ENCODE measurements at regions not wholly inside any gene's neighbourhood (a gene's known extent, or its start where the extent isn't known, plus 50 kb on each side); places are given as distances from the start of the nearest gene placed in this dataset.
"Not testable (repeated sequence)": the region's sequence is repeated elsewhere in the genome, so short reads cannot be mapped to it uniquely, and the experiment has no call there.

DNA sequence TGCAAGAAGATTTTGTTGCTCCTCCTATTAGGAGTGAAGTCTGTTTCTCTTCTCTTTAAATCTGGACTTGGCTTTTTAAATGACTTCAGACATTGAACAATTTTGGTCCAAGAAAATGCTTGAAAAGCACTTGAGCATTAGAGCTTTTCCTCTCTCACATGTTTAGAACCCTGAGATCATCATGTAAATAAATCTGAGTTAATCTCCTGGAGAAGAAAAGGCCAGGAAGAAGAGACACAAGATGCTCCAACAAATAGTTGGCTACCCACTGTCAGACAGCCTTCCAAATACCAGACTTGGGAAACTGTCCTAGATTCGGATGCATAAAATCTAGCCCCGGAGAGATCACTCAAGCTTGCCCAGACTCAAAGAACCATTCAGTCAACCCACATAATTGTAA lies 1353.1 kb upstream of the ADGRL4 start:
- H3K27me3 Mint-ChIP-seq (ENCODE audit: insufficient read depth): no peaks in the 10 kb centered on the region
- no peak overlapping the region for H3K4me3 Mint-ChIP-seq
- peaks cover 12% of the 10 kb centered on the region for H3K9me3 Mint-ChIP-seq
- H3K36me3 Mint-ChIP-seq (ENCODE audit: low read depth): no peaks in the 10 kb centered on the region
- DNase-seq (ENCODE audit: low spot score): no peak
- intact Hi-C loops (cut with micrococcal nuclease): no loop called here
- H3K4me1 Mint-ChIP-seq (ENCODE audit: low read depth): no peaks in the 10 kb centered on the region
- no peak overlapping the region for H3K27ac Mint-ChIP-seq

DNA sequence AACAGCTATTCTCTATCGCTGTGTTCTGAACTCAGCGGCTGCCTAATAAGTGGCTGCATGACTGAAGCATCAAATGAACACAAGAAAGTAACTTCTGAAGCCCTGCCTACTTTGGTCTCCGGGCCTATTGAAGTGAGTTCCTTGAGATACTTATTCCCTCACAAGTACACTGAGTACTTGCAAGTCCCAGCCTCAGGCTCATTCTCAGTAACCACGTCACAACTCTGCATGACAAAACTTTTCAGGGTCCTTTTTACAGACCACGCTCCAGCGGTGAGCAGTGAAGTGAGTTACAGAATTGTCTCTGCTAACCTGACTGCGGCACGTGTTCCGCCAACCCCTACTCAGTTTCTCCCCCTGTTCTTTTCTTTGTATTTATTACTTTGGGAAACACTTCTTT lies 1342.7 kb upstream of the ADGRL4 start:
- Mint-ChIP-seq H3K9me3 (peaks cover 8% of the 10 kb centered on the region), H3K4me3 (no peak overlapping the region), H3K4me1 (ENCODE audit: low read depth) (no peaks in the 10 kb centered on the region), H3K27ac (no peak overlapping the region), H3K36me3 (ENCODE audit: low read depth) (no peaks in the 10 kb centered on the region), H3K27me3 (ENCODE audit: insufficient read depth) (no peaks in the 10 kb centered on the region)
- DNase-seq (ENCODE audit: low spot score): no peak
- intact Hi-C loops (cut with micrococcal nuclease): no loop called here

DNA sequence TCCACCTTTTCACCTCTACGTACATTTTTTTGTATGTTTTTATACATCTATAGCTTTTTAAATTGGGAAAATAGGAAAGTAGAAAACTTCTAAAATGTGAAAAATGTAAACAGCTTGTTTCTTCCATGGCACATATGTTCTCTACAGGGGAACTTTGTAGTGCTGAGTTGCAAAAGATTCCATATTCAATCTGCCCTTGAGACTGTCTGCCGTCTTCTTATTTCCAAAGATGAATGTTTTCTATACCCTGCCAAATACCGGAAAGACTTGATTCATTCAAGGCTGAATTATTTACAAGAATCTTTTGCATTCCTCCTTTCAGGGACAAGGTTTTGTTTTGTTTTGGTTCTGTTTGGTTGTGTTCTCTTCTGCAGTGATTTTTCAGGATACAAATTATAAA lies 1334.5 kb upstream of the ADGRL4 start:
- intact Hi-C loops (cut with micrococcal nuclease): no loop called here
- Mint-ChIP-seq H3K36me3 (ENCODE audit: low read depth) (no peaks in the 10 kb centered on the region), H3K27ac (no peak overlapping the region), H3K9me3 (peaks cover 17% of the 10 kb centered on the region), H3K4me3 (no peak overlapping the region), H3K27me3 (ENCODE audit: insufficient read depth) (no peaks in the 10 kb centered on the region), H3K4me1 (ENCODE audit: low read depth) (no peaks in the 10 kb centered on the region)
- no peak for DNase-seq (ENCODE audit: low spot score)

DNA sequence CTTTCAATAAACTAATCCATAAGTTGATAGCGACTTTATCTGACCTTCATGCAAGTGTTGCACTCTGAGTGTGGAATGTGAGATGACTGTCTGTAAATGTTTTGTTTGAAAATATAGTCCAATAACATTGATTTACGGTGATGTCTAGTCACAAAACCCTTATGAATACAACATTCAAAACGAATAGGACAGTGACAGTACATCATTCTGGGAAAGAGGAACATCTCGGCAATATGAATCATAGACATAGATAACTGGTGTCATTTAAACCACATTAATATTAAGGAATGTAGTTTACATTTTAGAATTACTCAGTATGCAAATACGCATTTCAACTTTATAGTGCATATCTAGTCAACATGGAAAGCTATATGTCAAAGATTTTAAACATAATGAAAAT lies 1311.6 kb upstream of the ADGRL4 start:
- DNase-seq (ENCODE audit: low spot score): no peak
- Mint-ChIP-seq H3K9me3 (peaks cover 4% of the 10 kb centered on the region), H3K27ac (no peak overlapping the region)

DNA sequence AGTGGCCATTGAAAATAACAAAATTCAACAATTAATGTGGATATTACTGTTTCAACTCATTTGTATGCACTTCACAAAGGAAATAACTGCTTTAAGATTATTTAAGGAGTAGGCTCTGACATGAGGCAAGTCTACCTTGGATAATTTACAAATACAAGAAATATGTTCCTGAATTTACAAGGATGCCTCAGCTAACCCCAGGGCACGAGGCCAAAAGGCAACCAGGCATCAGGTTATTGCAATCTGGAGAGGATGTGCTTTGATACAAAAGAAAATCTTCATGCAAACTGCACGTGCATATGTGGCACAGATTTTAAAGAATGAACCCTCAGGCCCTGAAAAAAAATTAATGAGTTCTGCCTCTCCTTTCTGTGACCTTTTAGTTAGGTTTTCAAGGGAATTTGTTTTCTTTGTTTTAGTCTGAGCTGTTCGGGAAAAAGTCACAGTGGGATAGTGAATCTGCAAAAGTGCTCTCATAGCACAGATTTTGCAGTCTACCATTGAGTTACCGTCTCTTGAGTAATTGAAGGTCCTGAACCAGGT lies 1304.2 kb upstream of the ADGRL4 start:
- Mint-ChIP-seq H3K4me3 (no peak overlapping the region), H3K27me3 (ENCODE audit: insufficient read depth) (no peaks in the 10 kb centered on the region), H3K4me1 (ENCODE audit: low read depth) (no peaks in the 10 kb centered on the region), H3K27ac (no peak overlapping the region), H3K36me3 (ENCODE audit: low read depth) (no peaks in the 10 kb centered on the region), H3K9me3 (peaks cover 8% of the 10 kb centered on the region)
- intact Hi-C loops (cut with micrococcal nuclease): no loop called here
- DNase-seq (ENCODE audit: low spot score): no peak

More for the DNA sequence above, 1311.6 kb upstream of the ADGRL4 start:
- Mint-ChIP-seq H3K36me3 (ENCODE audit: low read depth) (no peaks in the 10 kb centered on the region), H3K4me1 (ENCODE audit: low read depth) (no peaks in the 10 kb centered on the region), H3K27me3 (ENCODE audit: insufficient read depth) (no peaks in the 10 kb centered on the region), H3K4me3 (no peak overlapping the region)
- intact Hi-C loops (cut with micrococcal nuclease): no loop called here

DNA sequence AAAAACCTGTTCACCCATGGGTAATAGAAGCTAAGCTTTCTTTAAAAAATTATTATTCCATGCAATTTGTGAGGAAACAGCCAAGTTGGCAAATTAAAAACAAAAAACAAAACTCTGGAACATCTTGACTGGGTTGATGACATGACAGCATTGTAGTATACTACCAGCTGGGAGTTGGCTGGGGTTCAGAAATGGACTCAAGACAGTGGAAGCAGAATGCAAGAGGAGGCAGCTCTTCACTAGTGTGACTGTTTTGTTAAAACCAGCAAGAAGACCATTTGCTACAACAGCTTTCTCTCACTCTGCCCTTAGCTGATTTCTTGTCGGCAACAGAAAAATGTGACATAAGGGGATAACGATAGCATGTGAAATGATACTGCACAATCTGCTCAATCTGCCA lies 1298.9 kb upstream of the ADGRL4 start:
- Mint-ChIP-seq H3K4me3 (no peak overlapping the region), H3K36me3 (ENCODE audit: low read depth) (no peaks in the 10 kb centered on the region), H3K27ac (no peak overlapping the region), H3K27me3 (ENCODE audit: insufficient read depth) (no peaks in the 10 kb centered on the region), H3K4me1 (ENCODE audit: low read depth) (no peaks in the 10 kb centered on the region), H3K9me3 (peaks cover 10% of the 10 kb centered on the region)
- intact Hi-C loops (cut with micrococcal nuclease): no loop called here
- DNase-seq (ENCODE audit: low spot score): no peak

DNA sequence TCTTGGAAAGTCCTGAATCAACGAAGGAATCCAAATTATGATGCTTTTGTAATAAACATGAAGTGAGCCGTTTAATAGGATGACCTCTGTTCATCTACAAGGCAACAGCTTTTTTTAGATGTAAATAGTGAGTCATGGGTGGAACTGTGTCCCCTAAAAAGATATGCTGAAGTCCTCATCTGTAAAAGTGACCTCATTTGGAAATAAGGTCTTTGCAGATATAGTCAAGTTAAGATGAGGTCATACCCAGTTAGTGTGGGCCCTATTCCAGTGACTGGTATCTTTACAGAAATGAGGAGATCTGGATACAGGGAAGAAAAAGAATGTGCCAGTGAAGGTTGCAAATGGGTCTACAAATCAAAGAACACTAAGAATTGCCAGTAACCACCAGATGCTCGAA lies 1287.3 kb upstream of the ADGRL4 start:
- H3K9me3 Mint-ChIP-seq: peaks cover 3% of the 10 kb centered on the region
- intact Hi-C loops (cut with micrococcal nuclease): no loop called here
- H3K4me1 Mint-ChIP-seq (ENCODE audit: low read depth): no peaks in the 10 kb centered on the region
- H3K4me3 Mint-ChIP-seq: no peak overlapping the region
- H3K27ac Mint-ChIP-seq: no peak overlapping the region
- DNase-seq (ENCODE audit: low spot score): no peak
- H3K27me3 Mint-ChIP-seq (ENCODE audit: insufficient read depth): no peaks in the 10 kb centered on the region
- no peaks in the 10 kb centered on the region for H3K36me3 Mint-ChIP-seq (ENCODE audit: low read depth)

DNA sequence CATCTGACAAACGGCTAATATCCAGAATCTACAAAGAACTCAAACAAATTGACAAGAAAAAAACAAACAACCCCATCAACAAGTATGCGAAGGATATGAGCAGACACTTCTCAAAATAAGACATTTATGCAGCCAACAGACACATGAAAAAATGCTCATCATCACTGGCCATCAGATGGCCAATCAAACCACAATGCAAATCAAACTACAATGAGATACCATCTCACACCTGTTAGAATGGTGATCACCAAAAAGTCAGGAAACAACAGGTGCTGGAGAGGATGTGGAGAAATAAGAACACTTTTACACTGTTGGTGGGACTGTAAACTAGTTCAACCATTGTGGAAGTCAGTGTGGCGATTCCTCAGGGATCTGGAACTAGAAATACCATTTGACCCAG lies 1282.2 kb upstream of the ADGRL4 start:
- H3K36me3 Mint-ChIP-seq (ENCODE audit: low read depth); H3K9me3 Mint-ChIP-seq; H3K27me3 Mint-ChIP-seq (ENCODE audit: insufficient read depth); DNase-seq (ENCODE audit: low spot score); H3K4me1 Mint-ChIP-seq (ENCODE audit: low read depth); H3K27ac Mint-ChIP-seq; H3K4me3 Mint-ChIP-seq; intact Hi-C loops (cut with micrococcal nuclease): not testable (repeated sequence)

DNA sequence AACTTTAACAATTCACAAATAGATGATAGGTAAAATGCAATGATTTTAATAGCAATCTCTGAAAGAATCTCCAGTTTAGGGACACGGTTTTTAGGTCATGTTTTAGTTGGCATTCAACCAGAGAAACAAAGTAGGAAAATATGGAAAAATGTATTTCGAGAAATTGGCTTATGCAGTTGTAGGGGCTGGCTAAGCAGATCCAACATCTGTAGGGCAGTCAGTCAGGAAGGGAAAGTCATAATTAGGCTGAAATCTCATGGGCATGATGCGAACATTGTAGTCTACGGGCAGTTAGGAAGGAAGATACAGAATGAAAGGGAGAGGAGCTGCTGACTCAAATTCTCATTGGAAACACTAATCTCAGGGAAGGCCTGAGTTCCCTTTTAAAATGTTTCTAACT lies 1276.0 kb upstream of the ADGRL4 start:
- intact Hi-C loops (cut with micrococcal nuclease): no loop called here
- Mint-ChIP-seq H3K27me3 (ENCODE audit: insufficient read depth) (no peaks in the 10 kb centered on the region), H3K27ac (no peak overlapping the region), H3K4me1 (ENCODE audit: low read depth) (no peaks in the 10 kb centered on the region), H3K9me3 (peaks cover 3% of the 10 kb centered on the region), H3K4me3 (no peak overlapping the region), H3K36me3 (ENCODE audit: low read depth) (no peaks in the 10 kb centered on the region)
- DNase-seq (ENCODE audit: low spot score): no peak

DNA sequence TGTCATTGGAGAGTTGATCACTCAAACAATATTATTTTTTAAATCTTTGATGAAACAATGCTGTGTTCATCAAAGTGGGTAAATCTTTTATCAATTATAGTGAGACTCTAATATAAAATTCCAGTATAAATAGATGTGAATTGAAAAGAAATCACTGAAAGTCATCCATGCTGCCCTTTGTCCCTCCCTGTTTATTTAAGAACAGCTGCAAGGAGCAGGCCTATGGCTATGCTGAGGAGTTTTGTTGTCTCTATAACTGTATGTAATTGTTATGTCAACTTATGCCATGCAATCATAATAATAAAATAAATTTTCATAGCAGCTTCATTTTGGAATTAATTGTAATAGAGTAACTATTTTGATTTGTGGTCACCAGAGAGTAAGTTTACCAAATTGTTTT lies 1272.4 kb upstream of the ADGRL4 start:
- intact Hi-C loops (cut with micrococcal nuclease): no loop called here
- no peak overlapping the region for H3K27ac Mint-ChIP-seq
- no peak overlapping the region for H3K4me3 Mint-ChIP-seq
- no peaks in the 10 kb centered on the region for H3K27me3 Mint-ChIP-seq (ENCODE audit: insufficient read depth)
- no peak for DNase-seq (ENCODE audit: low spot score)
- H3K36me3 Mint-ChIP-seq (ENCODE audit: low read depth): no peaks in the 10 kb centered on the region
- peaks cover 3% of the 10 kb centered on the region for H3K9me3 Mint-ChIP-seq
- no peaks in the 10 kb centered on the region for H3K4me1 Mint-ChIP-seq (ENCODE audit: low read depth)

DNA sequence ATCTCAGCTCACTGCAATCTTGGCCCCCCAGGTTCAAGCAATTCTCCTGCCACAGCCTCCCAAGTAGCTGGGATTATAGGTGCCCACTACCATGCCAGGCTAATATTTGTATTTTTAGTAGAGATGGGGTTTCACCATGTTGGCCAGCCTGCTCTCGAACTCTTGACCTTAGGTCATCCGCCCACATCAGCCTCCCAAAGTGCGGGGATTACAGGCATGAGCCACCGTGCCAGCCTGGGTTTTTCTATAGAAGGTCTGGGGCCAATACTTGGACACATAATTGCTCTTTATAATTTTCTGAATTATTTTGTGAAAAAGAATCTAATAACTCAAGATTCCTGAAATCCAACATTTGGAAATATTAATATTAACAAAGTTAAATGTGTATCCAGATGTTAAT lies 1267.7 kb upstream of the ADGRL4 start:
- intact Hi-C loops (cut with micrococcal nuclease): no loop called here
- no peaks in the 10 kb centered on the region for H3K36me3 Mint-ChIP-seq (ENCODE audit: low read depth)
- H3K27me3 Mint-ChIP-seq (ENCODE audit: insufficient read depth): no peaks in the 10 kb centered on the region
- DNase-seq (ENCODE audit: low spot score): no peak
- no peaks in the 10 kb centered on the region for H3K4me1 Mint-ChIP-seq (ENCODE audit: low read depth)
- H3K9me3 Mint-ChIP-seq: no peaks in the 10 kb centered on the region
- H3K27ac Mint-ChIP-seq: no peak overlapping the region
- H3K4me3 Mint-ChIP-seq: no peak overlapping the region

DNA sequence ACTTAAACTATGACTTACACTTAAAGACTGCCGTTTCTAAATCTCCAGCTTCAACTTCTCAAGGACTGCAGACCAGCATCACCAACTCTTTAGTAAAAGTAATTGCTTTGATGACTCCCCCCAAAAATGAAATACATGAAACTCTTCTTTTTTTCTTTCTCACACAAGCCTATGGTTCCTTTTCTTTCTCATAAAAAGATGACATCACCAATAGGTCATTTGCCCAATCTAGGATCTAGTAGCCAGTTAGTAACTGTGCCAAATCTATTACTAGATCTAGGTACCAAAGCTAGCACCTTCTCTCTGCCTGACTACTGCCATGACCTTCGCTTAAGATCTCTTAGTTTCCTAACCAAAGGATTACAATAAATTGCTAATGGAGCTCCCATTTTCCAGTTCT lies 1266.0 kb upstream of the ADGRL4 start:
- Mint-ChIP-seq H3K9me3 (no peaks in the 10 kb centered on the region), H3K27ac (no peak overlapping the region), H3K4me1 (ENCODE audit: low read depth) (no peaks in the 10 kb centered on the region), H3K27me3 (ENCODE audit: insufficient read depth) (no peaks in the 10 kb centered on the region), H3K36me3 (ENCODE audit: low read depth) (no peaks in the 10 kb centered on the region), H3K4me3 (no peak overlapping the region)
- no peak for DNase-seq (ENCODE audit: low spot score)
- intact Hi-C loops (cut with micrococcal nuclease): no loop called here

DNA sequence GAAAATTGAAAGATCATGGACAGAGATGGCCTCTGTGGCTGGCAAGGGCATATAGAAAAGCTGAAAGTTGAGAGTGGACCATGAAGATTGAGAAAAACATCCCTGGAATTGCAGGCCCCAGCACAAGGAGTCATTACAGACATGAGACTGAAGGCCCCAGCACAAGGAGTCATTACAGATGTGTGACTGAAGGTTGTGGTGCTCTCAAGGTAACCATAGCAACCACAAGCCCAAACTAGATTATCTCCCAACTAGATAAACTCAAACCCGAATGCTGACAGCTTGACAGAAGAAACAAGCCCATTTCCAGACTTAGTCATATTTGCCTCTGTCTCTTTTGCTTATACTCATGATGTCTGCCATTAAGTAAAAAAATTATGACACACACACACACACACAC lies 1252.1 kb upstream of the ADGRL4 start:
- Mint-ChIP-seq H3K27ac (no peak overlapping the region), H3K4me1 (ENCODE audit: low read depth) (no peaks in the 10 kb centered on the region), H3K4me3 (no peak overlapping the region), H3K9me3 (peaks cover 21% of the 10 kb centered on the region), H3K36me3 (ENCODE audit: low read depth) (no peaks in the 10 kb centered on the region), H3K27me3 (ENCODE audit: insufficient read depth) (no peaks in the 10 kb centered on the region)
- no peak for DNase-seq (ENCODE audit: low spot score)
- intact Hi-C loops (cut with micrococcal nuclease): no loop called here

DNA sequence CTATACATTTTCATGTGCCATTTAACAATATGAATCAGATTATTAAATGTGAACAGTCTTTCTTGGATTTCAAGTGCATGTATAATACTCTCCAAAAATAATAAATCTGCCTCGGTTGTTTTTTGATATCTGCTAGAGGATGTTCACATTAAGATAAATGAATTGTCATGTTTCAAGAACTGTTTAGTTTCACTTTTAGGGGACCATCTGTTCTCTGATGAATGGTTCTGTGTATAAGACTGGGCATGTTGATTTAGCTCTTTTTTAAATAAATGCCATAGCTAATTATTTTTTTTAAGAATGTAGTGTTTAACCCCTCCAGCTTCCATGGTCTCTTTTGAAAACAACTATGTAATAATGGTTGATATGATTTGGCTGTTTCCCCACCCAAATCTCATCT lies 1245.1 kb upstream of the ADGRL4 start:
- intact Hi-C loops (cut with micrococcal nuclease): no loop called here
- H3K36me3 Mint-ChIP-seq (ENCODE audit: low read depth): no peaks in the 10 kb centered on the region
- H3K9me3 Mint-ChIP-seq: peaks cover 6% of the 10 kb centered on the region

More for the DNA sequence above, 1245.1 kb upstream of the ADGRL4 start:
- no peak overlapping the region for H3K27ac Mint-ChIP-seq
- DNase-seq (ENCODE audit: low spot score): no peak
- no peaks in the 10 kb centered on the region for H3K27me3 Mint-ChIP-seq (ENCODE audit: insufficient read depth)
- no peaks in the 10 kb centered on the region for H3K4me1 Mint-ChIP-seq (ENCODE audit: low read depth)
- H3K4me3 Mint-ChIP-seq: no peak overlapping the region

Data from activated T-helper 1 cell treated with anti-CD3 and anti-CD28 coated beads, Interleukin-12 subunit alpha, Interleukin-12 subunit beta, Interleukin-2, Interleukin-4 antibody, amounts not matched to agents 30 ng/mL and 10 ng/mL and 1 ng/mL, durations not matched to agents 14 hours and 24 hours and 36 hours (primary cell).